Uterus (tissue), 3 donors: ENCODE measurements at regions not wholly inside any gene's neighbourhood (a gene's known extent, or its start where the extent isn't known, plus 50 kb on each side); places are given as distances from the start of the nearest gene placed in this dataset.
"Not testable (repeated sequence)": the region's sequence is repeated elsewhere in the genome, so short reads cannot be mapped to it uniquely, and the experiment has no call there.

Experiments used
- DNase-seq, 2 donors: peaks; one replicate each; pipeline ENCODE4 v3.0.0-alpha.2; 2019 to 2020
- H3K27ac ChIP-seq, 2 donors: fragments of 200-600 bp; sonication (generic); 1 replicate in 1 of 2; 2 replicates in 1 of 2; pipeline ENCODE4 v1.5.1; 2016 to 2018
- H3K27me3 ChIP-seq, 2 donors: fragments of 200-600 bp; sonication (generic); one replicate each; pipeline ENCODE4 v1.5.1; 2018 to 2019; ENCODE audit warnings: control low read depth in 1 of 2
- H3K36me3 ChIP-seq, 2 donors: fragments of 200-600 bp; sonication (generic); one replicate each; pipeline ENCODE4 v1.5.1; 2019; ENCODE audit warnings: control low read depth in 1 of 2
- H3K4me1 ChIP-seq, 2 donors: fragments of 200-600 bp; sonication (generic); one replicate each; pipeline ENCODE4 v1.5.1; 2018 to 2019; ENCODE audit warnings: control low read depth in 1 of 2
- H3K4me3 ChIP-seq, 2 donors: fragments of 200-600 bp; sonication (generic); 1 replicate in 1 of 2; 2 replicates in 1 of 2; pipeline ENCODE4 v1.5.1; 2018 to 2019; ENCODE audit warnings: mild to moderate bottlenecking in 1 of 2
- H3K9me3 ChIP-seq, 2 donors: fragments of 200-600 bp; sonication (generic); one replicate each; pipeline ENCODE4 v1.5.1; 2019; ENCODE audit warnings: control low read depth in 1 of 2
- intact Hi-C: fragments of 100-400 bp; cut with DNase I; formaldehyde crosslinking; loops from one replicate; pipeline ENCODE4 v1.15.1; 2023; ENCODE audit warnings: low total_unique reads
- donor health status: DM: yes; HTN: yes; CAD: no.

DNA sequence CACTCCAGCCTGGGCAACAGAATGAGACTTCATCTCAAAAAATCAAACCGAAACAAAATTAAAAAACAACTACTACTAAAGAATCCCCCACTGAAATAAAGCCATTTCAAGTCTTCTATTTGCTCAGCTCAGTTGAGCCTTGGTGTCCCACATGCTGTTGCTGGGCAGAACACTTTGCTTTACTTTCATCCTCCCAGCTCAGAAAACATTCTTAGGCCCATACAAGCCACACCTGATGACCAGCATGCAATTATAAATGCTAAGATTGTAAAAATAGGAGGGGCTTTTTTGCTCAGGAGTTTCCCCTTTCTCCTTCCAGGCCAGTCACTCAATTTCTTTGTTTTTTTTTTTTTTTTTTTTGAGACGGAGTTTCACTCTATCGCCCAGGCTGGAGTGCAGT, 94.6 kb upstream of the PRSS12 start:
- H3K36me3 ChIP-seq, H3K9me3 ChIP-seq, H3K27ac ChIP-seq, H3K27me3 ChIP-seq, DNase-seq, H3K4me1 ChIP-seq, intact Hi-C loops, H3K4me3 ChIP-seq: not testable (repeated sequence)

DNA sequence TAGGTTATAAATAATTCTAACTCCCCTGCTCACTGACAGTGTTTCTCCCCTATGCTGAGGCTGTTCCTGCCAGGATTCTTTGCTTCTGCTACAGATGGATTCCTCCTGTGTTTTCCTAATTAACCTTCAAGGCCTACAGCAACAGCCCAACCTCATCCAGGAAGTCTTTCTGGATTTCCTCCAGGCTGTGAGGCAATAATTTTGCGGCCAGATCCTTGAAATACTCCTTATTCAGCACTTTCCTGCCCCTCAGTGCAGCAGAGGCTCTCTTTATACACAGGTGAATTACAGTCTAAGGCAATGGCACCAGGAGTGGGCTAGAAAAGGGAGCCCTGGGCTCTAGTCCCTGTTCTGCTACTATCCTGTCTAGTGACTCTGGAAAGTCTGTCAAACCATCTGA, 102.1 kb upstream of the PRSS12 start:
- H3K4me1 ChIP-seq, DNase-seq, intact Hi-C loops, H3K27me3 ChIP-seq, H3K4me3 ChIP-seq, H3K27ac ChIP-seq, H3K9me3 ChIP-seq, H3K36me3 ChIP-seq: not testable (repeated sequence)

DNA sequence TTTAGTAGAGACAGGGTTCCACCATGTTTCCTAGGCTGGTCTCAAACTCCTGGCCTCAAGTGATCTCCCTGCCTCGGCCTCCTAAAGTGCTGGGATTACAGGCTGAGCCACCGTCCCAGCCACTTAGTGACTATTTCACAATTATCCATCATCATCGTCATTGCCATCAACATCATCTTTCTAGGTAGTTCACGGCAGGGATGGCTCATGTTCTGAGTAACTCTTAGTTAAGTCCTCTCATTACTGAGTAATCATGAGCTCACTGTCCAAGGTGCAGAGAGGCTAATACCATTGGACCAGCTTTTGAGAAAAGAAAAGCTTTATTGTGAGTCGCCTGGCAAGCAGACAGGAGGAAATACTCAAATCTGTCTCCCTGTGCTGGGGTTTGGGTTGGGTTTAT, 108.6 kb upstream of the PRSS12 start:
- H3K27ac ChIP-seq, DNase-seq, H3K27me3 ChIP-seq, H3K4me3 ChIP-seq, H3K9me3 ChIP-seq, intact Hi-C loops, H3K36me3 ChIP-seq, H3K4me1 ChIP-seq: not testable (repeated sequence)

DNA sequence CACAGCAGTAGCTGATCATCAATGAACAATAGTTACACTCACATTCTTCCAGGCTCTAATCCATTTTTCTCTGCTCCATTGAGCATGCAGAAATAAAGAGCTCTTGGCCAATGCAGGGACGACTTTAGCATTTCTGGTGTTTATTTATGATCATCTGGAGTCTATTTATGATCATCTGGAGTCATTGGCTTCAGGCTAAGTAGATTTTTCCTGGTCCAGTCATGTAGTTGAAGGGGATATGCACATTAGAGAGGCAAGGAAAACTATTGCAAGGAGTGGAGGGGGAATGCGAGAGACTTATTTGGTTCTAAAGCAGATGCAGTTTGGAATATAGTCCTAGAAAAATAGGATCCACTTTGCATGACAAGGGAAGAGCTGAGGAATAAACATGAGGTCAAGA, 113.0 kb upstream of the PRSS12 start:
- H3K27ac ChIP-seq, DNase-seq, H3K36me3 ChIP-seq, H3K4me3 ChIP-seq, H3K27me3 ChIP-seq, H3K4me1 ChIP-seq, H3K9me3 ChIP-seq, intact Hi-C loops: not testable (repeated sequence)

DNA sequence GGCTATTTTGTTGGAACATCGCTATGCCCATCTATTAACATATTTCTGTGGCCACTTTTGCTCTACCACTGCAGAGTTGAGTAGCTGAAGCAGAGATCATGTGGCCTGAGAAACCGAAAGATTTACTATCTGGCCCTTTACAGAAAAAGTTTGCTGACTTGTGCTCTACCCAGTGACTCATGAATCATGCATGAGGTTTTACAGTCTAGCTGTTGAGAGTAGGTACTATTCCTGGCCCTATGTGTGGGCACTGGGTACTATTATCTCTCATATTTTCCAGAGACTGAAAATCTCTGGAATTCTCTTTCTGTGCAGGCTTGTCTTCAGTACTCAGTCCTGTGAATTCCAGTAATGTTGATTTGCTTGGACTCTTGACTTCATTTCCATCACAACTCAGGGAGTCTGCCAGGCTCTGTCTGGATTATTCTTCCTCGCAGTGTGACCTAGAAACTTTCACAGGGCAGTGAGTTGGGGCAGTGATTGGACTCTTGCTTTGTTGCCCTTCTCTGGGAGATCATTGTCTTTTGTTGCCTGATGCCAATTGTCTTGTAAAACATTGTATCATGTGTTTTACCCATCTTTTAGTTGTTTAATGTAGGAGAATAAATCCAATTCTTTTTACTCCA, 121.3 kb upstream of the PRSS12 start:
- H3K4me1 ChIP-seq, DNase-seq, H3K4me3 ChIP-seq, H3K9me3 ChIP-seq, H3K27ac ChIP-seq, intact Hi-C loops, H3K27me3 ChIP-seq, H3K36me3 ChIP-seq: not testable (repeated sequence)

DNA sequence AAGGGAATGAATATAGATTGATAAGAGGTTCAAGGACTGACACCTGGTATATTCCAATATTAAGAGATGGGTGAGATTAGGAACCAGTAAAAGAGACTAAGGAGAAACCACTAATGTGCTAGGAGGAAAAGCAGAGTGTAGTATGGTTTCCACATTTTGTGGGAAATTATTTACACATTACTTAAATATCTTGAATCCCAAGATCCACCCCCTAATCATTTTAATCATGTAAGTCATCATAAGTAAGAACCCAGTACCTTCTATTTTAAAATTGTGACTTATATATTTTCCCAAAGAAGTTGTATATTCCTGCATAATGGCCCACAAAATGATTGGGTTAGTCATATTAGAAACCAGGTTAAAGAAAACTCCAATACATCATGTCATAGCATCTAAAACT, 122.0 kb upstream of the PRSS12 start:
- H3K9me3 ChIP-seq, H3K4me1 ChIP-seq, H3K36me3 ChIP-seq, DNase-seq, intact Hi-C loops, H3K27me3 ChIP-seq, H3K4me3 ChIP-seq, H3K27ac ChIP-seq: not testable (repeated sequence)

DNA sequence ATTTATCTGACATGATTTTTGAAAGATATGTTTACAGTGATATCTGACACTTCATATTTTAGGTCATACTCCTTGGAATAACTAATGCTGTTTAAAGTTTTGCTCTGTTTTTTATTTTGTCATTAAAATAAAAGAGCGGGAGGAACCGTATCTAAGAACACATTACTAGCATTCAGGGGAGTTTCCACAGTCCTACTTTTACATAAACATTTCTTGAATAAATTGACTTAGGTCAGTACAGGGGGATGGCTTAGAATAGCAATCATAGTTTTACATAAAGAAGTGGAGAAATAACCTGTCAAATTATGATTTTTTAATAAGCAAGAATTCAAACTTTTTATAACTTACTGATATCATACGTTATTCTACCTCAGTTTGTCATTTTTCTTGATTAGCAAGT, 123.1 kb upstream of the PRSS12 start:
- H3K9me3 ChIP-seq, H3K36me3 ChIP-seq, H3K4me1 ChIP-seq, H3K27me3 ChIP-seq, H3K4me3 ChIP-seq, intact Hi-C loops, DNase-seq, H3K27ac ChIP-seq: not testable (repeated sequence)

DNA sequence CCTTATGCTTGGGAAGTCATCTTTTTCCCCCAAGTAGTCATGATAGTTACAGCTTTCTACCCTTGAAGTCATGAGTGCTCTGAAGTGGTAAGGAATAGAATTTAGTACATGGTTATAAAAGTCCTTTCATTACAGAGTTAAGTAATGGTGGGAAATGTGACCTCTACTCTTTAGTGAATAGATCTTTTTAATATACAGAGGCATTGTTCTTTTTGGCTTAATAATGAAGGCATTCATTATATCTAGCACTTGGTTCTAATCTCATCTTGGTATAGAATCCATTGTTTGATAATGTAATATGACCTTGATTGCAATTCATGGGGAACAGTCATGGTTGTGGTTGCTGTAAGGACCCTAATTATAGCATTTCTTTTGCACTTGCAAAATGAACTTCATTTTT, 125.0 kb upstream of the PRSS12 start:
- H3K36me3 ChIP-seq, H3K4me1 ChIP-seq, H3K9me3 ChIP-seq, intact Hi-C loops, H3K27ac ChIP-seq, H3K27me3 ChIP-seq, H3K4me3 ChIP-seq, DNase-seq: not testable (repeated sequence)

DNA sequence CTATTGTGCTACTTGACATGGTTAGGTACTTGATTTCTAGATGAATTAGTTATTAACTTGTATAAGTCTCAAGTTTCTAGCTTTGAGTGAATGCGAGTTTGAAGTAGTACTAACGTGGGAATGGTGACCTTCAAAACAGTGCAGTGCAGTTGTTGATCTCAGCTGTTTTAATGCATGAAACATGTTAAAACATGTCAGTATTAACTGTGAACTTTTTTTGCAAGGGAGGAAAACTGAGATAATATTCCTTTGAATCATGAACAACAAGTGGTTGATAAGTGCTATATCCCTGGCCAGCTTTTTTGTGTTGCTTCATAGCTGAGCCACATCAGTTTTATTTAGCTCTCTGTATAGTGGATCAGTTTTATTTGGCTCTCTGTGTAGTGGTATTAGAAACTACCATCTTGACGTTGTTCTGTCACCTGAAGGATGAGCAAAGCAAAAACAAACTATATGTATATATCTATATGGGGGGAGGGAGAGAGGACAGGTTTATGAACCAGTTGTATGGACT, 133.1 kb upstream of the PRSS12 start:
- H3K9me3 ChIP-seq, intact Hi-C loops, H3K27me3 ChIP-seq, H3K27ac ChIP-seq, H3K4me3 ChIP-seq, H3K36me3 ChIP-seq, H3K4me1 ChIP-seq, DNase-seq: not testable (repeated sequence)

DNA sequence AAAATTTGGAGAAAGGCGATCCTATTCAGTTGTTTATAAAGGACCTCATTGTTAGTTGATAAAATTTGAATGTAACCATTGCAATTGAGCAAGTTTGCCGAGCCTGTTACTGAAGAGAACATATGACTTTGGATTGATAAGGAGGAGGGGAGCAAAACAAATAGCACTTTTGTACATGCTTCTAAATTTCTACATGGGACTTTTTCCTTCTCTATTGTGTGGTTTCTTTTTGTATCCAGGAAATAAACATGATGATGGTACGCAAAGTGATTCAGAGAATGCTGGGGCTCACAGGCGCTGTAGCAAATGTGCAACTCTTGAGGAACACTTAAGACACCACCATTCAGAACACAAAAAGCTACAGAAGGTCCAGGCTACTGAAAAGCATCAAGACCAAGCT, 140.2 kb upstream of the PRSS12 start:
- H3K27me3 ChIP-seq, H3K36me3 ChIP-seq, H3K27ac ChIP-seq, DNase-seq, H3K9me3 ChIP-seq, intact Hi-C loops, H3K4me1 ChIP-seq, H3K4me3 ChIP-seq: not testable (repeated sequence)

DNA sequence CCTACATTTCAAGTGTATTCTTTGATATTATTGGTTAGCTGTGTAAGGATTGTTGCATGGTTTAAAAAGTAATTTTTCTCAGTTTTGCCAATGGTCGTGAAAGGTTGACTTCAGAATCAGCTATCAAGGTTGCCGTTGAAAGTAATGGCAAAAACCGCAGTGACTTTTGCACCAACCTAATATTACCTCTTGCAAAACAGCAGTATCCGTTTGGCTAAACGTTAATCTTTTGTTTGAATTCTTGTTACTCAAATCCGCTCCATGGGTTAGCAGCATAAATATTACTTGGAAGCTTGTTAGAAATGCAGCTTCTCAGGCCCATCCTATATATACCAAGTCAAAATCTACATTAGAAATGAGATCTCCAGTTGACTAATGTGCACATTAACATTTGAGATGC, 141.6 kb upstream of the PRSS12 start:
- intact Hi-C loops, H3K9me3 ChIP-seq, H3K4me1 ChIP-seq, H3K4me3 ChIP-seq, DNase-seq, H3K27me3 ChIP-seq, H3K36me3 ChIP-seq, H3K27ac ChIP-seq: not testable (repeated sequence)

DNA sequence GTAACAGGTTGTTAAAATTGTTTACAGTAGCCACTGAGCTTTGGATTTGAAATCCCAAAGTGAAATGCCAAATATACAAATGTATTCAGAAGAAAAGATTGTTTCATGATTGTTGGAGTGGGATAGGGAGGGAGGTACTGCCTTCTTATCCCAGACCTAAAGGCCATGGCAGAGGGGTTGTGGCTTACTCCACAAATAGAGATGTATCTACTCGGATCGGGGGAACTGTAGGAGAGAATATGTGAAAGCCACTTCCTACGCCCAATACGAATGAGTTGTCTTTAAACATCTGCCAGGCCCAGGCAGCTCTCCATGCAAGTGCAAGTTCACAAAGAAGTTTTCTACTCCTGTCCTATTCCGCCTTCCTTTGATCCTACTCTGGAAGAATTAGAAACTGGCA, 150.2 kb upstream of the PRSS12 start:
- H3K27ac ChIP-seq, H3K27me3 ChIP-seq, H3K4me3 ChIP-seq, DNase-seq, H3K36me3 ChIP-seq, H3K4me1 ChIP-seq, H3K9me3 ChIP-seq, intact Hi-C loops: not testable (repeated sequence)

DNA sequence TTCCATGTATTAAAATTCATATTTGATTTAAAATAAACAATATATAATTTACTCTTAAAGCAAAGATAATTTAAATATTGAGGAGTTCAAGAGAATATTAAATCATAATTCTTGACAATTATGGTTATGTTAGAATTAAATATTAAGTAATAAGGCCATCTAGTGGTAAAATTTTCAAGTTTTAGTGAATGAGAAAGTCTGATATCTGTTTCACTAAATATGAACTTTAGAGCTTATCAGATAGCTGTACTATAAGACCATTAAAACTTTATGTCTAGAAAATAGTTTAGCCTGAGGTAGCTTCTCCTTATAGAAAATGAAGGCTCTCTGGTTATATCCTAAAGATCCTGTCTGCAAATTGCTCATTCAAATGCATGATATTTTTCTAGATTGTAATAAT, 152.1 kb upstream of the PRSS12 start:
- DNase-seq, result not testable (repeated sequence)

DNA sequence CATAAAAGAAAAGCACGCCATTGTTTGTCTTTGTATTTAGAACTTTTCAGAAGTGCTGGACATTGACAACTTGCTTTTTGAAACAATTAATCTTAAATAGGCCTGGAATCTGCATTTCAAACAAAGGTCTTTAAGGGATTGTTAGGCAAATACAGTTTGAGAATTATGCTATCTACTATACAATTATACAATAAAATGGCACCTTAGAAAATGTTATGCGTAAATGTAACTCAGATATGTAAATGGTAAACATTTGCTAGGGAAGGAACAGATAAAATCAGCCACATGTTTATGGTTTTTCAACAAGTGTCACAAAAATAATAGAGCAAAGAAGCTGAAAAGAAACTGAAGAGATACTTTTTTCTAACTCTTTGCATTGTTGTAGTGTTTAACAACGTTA, 152.7 kb upstream of the PRSS12 start:
- intact Hi-C loops, H3K4me1 ChIP-seq, H3K4me3 ChIP-seq, DNase-seq, H3K9me3 ChIP-seq, H3K36me3 ChIP-seq, H3K27ac ChIP-seq, H3K27me3 ChIP-seq: not testable (repeated sequence)

More for the DNA sequence above, 152.1 kb upstream of the PRSS12 start:
- H3K27me3 ChIP-seq, H3K4me1 ChIP-seq, intact Hi-C loops, H3K4me3 ChIP-seq, H3K27ac ChIP-seq, H3K36me3 ChIP-seq, H3K9me3 ChIP-seq: not testable (repeated sequence)
